IMR-90 (cell line): ENCODE measurements at regions not wholly inside any gene's neighbourhood (a gene's known extent, or its start where the extent isn't known, plus 50 kb on each side); places are given as distances from the start of the nearest gene placed in this dataset.
A peak's percentile ranks its signal among the peaks of the same experiment; 100 is the strongest.

ENCODE experiments used
- ATAC-seq: fragments of 200-7000 bp; cut with Tn5 transposase; 2 replicates; pipeline ENCODE4 v1.9.1; 2020; ENCODE audit warnings: low read depth, mild to moderate bottlenecking, moderate library complexity
- BruUV-seq: library from RNA; stranded (reverse); fragments of 400-500 nt; replicated peaks from 2 replicates; lab custom pipeline; 2021; lab: Mats Ljungman, UMichigan
- CTCF ChIA-PET: fragments of 300-600 bp; formaldehyde crosslinking; extraction: SDS; loops from one replicate; lab custom pipeline; 2021; ENCODE audit warnings: antibody characterized with exemption; lab: Yijun Ruan, JAX
- POLR2A ChIA-PET: fragments of 300-600 bp; sonication (Branson Sonifier 250); formaldehyde crosslinking; loops from one replicate; lab custom pipeline; 2022; ENCODE audit warnings: antibody characterized with exemption; ENCODE audit not compliant: unreplicated experiment; lab: Charles Lee
- DNase-seq: peaks from one replicate; pipeline ENCODE4 v3.0.0; 2013
- H2AFZ ChIP-seq: replicated peaks from 2 replicates; pipeline ENCODE3; 2013; ENCODE audit warnings: low read length, mild to moderate bottlenecking; ENCODE audit not compliant: poor library complexity
- H2AK5ac ChIP-seq: 2 replicates; pipeline ENCODE4 v1.6.1; 2013; ENCODE audit warnings: low read depth, low read length, inconsistent platforms
- H2AK9ac ChIP-seq: replicated peaks from 2 replicates; pipeline ENCODE3; 2013; ENCODE audit warnings: mild to moderate bottlenecking, low read depth, low read length, moderate library complexity; ENCODE audit not compliant: poor library complexity
- H2BK120ac ChIP-seq: 2 replicates; pipeline ENCODE4 v1.6.1; 2013; ENCODE audit warnings: low read depth, low read length, inconsistent platforms
- H2BK15ac ChIP-seq: 3 replicates; pipeline ENCODE4 v1.6.1; 2013; ENCODE audit warnings: low read depth, low read length, inconsistent platforms
- H2BK20ac ChIP-seq: 2 replicates; pipeline ENCODE4 v1.6.1; 2013; ENCODE audit warnings: low read depth, mild to moderate bottlenecking, inconsistent platforms, low read length, moderate library complexity
- H2BK5ac ChIP-seq: 2 replicates; pipeline ENCODE4 v1.6.1; 2013; ENCODE audit warnings: mild to moderate bottlenecking, low read depth, low read length, inconsistent platforms; ENCODE audit not compliant: poor library complexity, severe bottlenecking
- H3K14ac ChIP-seq: replicated peaks from 2 replicates; pipeline ENCODE4 v1.6.1; 2013; ENCODE audit warnings: low read depth, low read length, inconsistent platforms
- H3K18ac ChIP-seq: 2 replicates; pipeline ENCODE4 v1.6.1; 2013; ENCODE audit warnings: low read depth, low read length, control low read depth
- H3K23ac ChIP-seq: 2 replicates; pipeline ENCODE4 v1.6.1; 2013; ENCODE audit warnings: low read depth, low read length, inconsistent platforms
- H3K27ac ChIP-seq: 2 replicates; pipeline ENCODE4 v1.5.1; 2013; ENCODE audit warnings: mild to moderate bottlenecking, control low read depth, low read length; ENCODE audit not compliant: insufficient read depth
- H3K27me3 ChIP-seq: 2 replicates; pipeline ENCODE4 v1.6.1; 2013; ENCODE audit warnings: low read length; ENCODE audit not compliant: control insufficient read depth, insufficient read depth
- H3K36me3 ChIP-seq: 2 replicates; pipeline ENCODE4 v1.6.1; 2013; ENCODE audit warnings: low read length, mixed read lengths; ENCODE audit not compliant: control insufficient read depth, insufficient read depth
- H3K4ac ChIP-seq: 2 replicates; pipeline ENCODE4 v1.6.1; 2013; ENCODE audit warnings: low read depth, low read length, inconsistent platforms
- H3K4me1 ChIP-seq: 2 replicates; pipeline ENCODE4 v1.6.1; 2013; ENCODE audit warnings: low read length, mixed read lengths; ENCODE audit not compliant: control insufficient read depth, insufficient read depth
- H3K4me2 ChIP-seq: 2 replicates; pipeline ENCODE4 v1.6.1; 2013; ENCODE audit warnings: low read depth, mild to moderate bottlenecking, control low read depth, low read length, moderate library complexity
- H3K4me3 ChIP-seq: 2 replicates; pipeline ENCODE4 v1.5.1; 2013; ENCODE audit warnings: low read depth, mild to moderate bottlenecking, control low read depth, low read length, moderate library complexity; ENCODE audit not compliant: insufficient read depth
- H3K56ac ChIP-seq: 2 replicates; pipeline ENCODE4 v1.6.1; 2013; ENCODE audit warnings: low read length, inconsistent platforms; ENCODE audit not compliant: insufficient read depth; ENCODE audit errors: extremely low read depth
- H3K79me1 ChIP-seq, 2 experiments: 2 replicates each; pipeline ENCODE4 v1.6.1; 2013; ENCODE audit warnings: low read length in 2 of 2, inconsistent platforms in 1 of 2, low read depth in 1 of 2
- H3K9ac ChIP-seq: 2 replicates; pipeline ENCODE4 v1.6.1; 2013; ENCODE audit warnings: low read depth, low read length, control low read depth
- H3K9me1 ChIP-seq: 2 replicates; pipeline ENCODE4 v1.6.1; 2013; ENCODE audit warnings: low read length, inconsistent platforms; ENCODE audit not compliant: insufficient read depth
- H3K9me3 ChIP-seq: 2 replicates; pipeline ENCODE4 v1.6.1; 2013; ENCODE audit warnings: low read length; ENCODE audit not compliant: control insufficient read depth, insufficient read depth
- H4K20me1 ChIP-seq: 2 replicates; pipeline ENCODE4 v1.6.1; 2013; ENCODE audit warnings: low read length, inconsistent platforms; ENCODE audit not compliant: insufficient read depth
- H4K5ac ChIP-seq: 2 replicates; pipeline ENCODE4 v1.6.1; 2013; ENCODE audit warnings: mild to moderate bottlenecking, low read depth, low read length, control low read depth
- H4K8ac ChIP-seq, 2 experiments: 2 replicates each; pipeline ENCODE4 v1.6.1; 2013; ENCODE audit warnings: low read depth in 2 of 2, low read length in 2 of 2, control low read depth in 1 of 2, inconsistent platforms in 1 of 2
- H4K91ac ChIP-seq: 2 replicates; pipeline ENCODE4 v1.6.1; 2013; ENCODE audit warnings: low read depth, low read length, inconsistent platforms; ENCODE audit not compliant: insufficient read depth
- CEBPB ChIP-seq: IDR thresholded peaks from 2 replicates; pipeline ENCODE4 v1.6.1; 2012; ENCODE audit warnings: low read depth, low read length, improper control_type of control experiment
- MAZ ChIP-seq: IDR thresholded peaks from 2 replicates; pipeline ENCODE4 v1.6.1; 2012; ENCODE audit warnings: low read depth, mild to moderate bottlenecking, low read length, improper control_type of control experiment, moderate library complexity, borderline replicate concordance
- RCOR1 ChIP-seq: IDR thresholded peaks from 2 replicates; pipeline ENCODE4 v1.6.1; 2012; ENCODE audit warnings: mild to moderate bottlenecking, low read length, improper control_type of control experiment; ENCODE audit not compliant: insufficient replicate concordance
- SMC3 ChIP-seq: fragments of 150-350 bp; IDR thresholded peaks from 2 replicates; pipeline ENCODE4 v1.6.1; 2016; ENCODE audit warnings: low read depth, mild to moderate bottlenecking, antibody characterized with exemption, low read length, moderate library complexity
- USF2 ChIP-seq: fragments of 150-350 bp; IDR thresholded peaks from 2 replicates; pipeline ENCODE4 v1.6.1; 2017; ENCODE audit warnings: mild to moderate bottlenecking, antibody characterized with exemption, low read length, low read depth
- dilution Hi-C: fragments of 300-500 bp; cut with HindIII; formaldehyde crosslinking; loops from one replicate; pipeline ENCODE4 v1.14.3; 2018; ENCODE audit warnings: low sequenced_read_pairs; ENCODE audit not compliant: unreplicated experiment
- in situ Hi-C: fragments of 300-500 bp; cut with MboI; formaldehyde crosslinking; loops from 3 replicates; pipeline ENCODE4 v1.14.3; 2019; ENCODE audit warnings: low sequenced_read_pairs, inconsistent platforms, mixed read lengths
- intact Hi-C: fragments of 100-400 bp; cut with micrococcal nuclease; formaldehyde crosslinking; loops from 2 replicates; pipeline ENCODE4 v1.10.0; 2022

GRCh38 chr4:177118596-177118995 lies 191.1 kb upstream of the NEIL3 start:
- no peak overlapping the region for H2BK20ac ChIP-seq
- no peak overlapping the region for H4K8ac ChIP-seq
- DNase-seq (peak; percentile 99), ATAC-seq (peak; percentile 92)
- H3K27me3 ChIP-seq, result no peaks in the 10 kb centered on the region
- ChIA-PET POLR2A (no interaction called here), CTCF (interaction anchor here (0.7 to 1.4 kb wide), 2 partner anchors 71 to 132 kb away, joined by 3 read pairs; no protein-coding TSS in a partner anchor)
- H3K4me2 ChIP-seq, result no peak overlapping the region
- no peak overlapping the region for H3K14ac ChIP-seq
- no peak overlapping the region for H3K4me3 ChIP-seq
- no peak overlapping the region for H3K18ac ChIP-seq
- H4K5ac ChIP-seq, result no peak overlapping the region
- H3K27ac ChIP-seq, result peak overlapping the region; percentile 74; the same call in 1 of the 2 replicates
- dilution Hi-C loops (no loop called here), intact Hi-C loops (loop anchor here (2.0 to 5.0 kb wide), 3 partner anchors 58 to 364 kb away; partner anchors contain the start of gene VEGFC), in situ Hi-C loops (loop anchor here (10.0 to 25.0 kb wide), 2 partner anchors 216 to 444 kb away; no protein-coding TSS in a partner anchor)
- H3K23ac ChIP-seq, result no peak overlapping the region
- no TSS peak for BruUV-seq
- peaks cover 2% of the 10 kb centered on the region for H3K4me1 ChIP-seq
- no peaks in the 10 kb centered on the region for H3K79me1 ChIP-seq
- H4K20me1 ChIP-seq, result no peaks in the 10 kb centered on the region
- H3K36me3 ChIP-seq, result no peaks in the 10 kb centered on the region
- no peak overlapping the region for H3K9ac ChIP-seq
- no peak overlapping the region for H3K4ac ChIP-seq
- H3K9me1 ChIP-seq, result no peaks in the 10 kb centered on the region
- no peak overlapping the region for H2AK9ac ChIP-seq
- H2BK120ac ChIP-seq, result no peak overlapping the region
- H3K56ac ChIP-seq, result no peak overlapping the region
- no peak overlapping the region for H2AK5ac ChIP-seq
- no peak overlapping the region for H2BK15ac ChIP-seq
- H2BK5ac ChIP-seq, result peak overlapping the region; percentile 91
- H3K9me3 ChIP-seq, result peaks cover 4% of the 10 kb centered on the region; the same call in 1 of the 2 replicates
- no peak overlapping the region for H4K91ac ChIP-seq
- TF ChIP-seq RCOR1 (peak; percentile 6), CEBPB (peak; percentile 96), MAZ (no peak), USF2 (no peak), SMC3 (no peak)
- no peak overlapping the region for H2AFZ ChIP-seq
